Umbilical cord (tissue), 1 donor: ENCODE measurements at regions not wholly inside any gene's neighbourhood (a gene's known extent, or its start where the extent isn't known, plus 50 kb on each side); places are given as distances from the start of the nearest gene placed in this dataset.

Source experiments
- DNase-seq: peaks from one replicate; pipeline ENCODE4 v3.0.0-alpha.2; 2015; ENCODE audit warnings: low spot score

- DNase-seq, result no peak
Measured at GRCh38 chr1:239600588-239600987, 214.2 kb downstream of the CHRM3 start.

GRCh38 chr1:239601108-239601507 is 214.7 kb downstream of the CHRM3 start:
- no peak for DNase-seq

- DNase-seq, result no peak
Measured at GRCh38 chr1:239603530-239603929, 217.2 kb downstream of the CHRM3 start.

GRCh38 chr1:239606850-239607400 is 220.6 kb downstream of the CHRM3 start:
- no peak for DNase-seq

GRCh38 chr1:239608469-239608868 is 222.1 kb downstream of the CHRM3 start:
- no peak for DNase-seq

- DNase-seq, result peak; percentile 59
Measured at GRCh38 chr1:239612379-239612778, 226.0 kb downstream of the CHRM3 start.

- peak; percentile 49 for DNase-seq
Measured at GRCh38 chr1:239616673-239617072, 230.3 kb downstream of the CHRM3 start.

- no peak for DNase-seq
Measured at GRCh38 chr1:239617259-239617658, 230.9 kb downstream of the CHRM3 start.

GRCh38 chr1:239617731-239618130 is 231.4 kb downstream of the CHRM3 start:
- DNase-seq, result no peak

- no peak for DNase-seq
Measured at GRCh38 chr1:239619190-239619589, 232.8 kb downstream of the CHRM3 start.

- no peak for DNase-seq
Measured at GRCh38 chr1:239630767-239631166, 244.4 kb downstream of the CHRM3 start.

- DNase-seq, result no peak
Measured at GRCh38 chr1:239633432-239633831, 247.1 kb downstream of the CHRM3 start.

- no peak for DNase-seq
Measured at GRCh38 chr1:239635276-239635675, 248.9 kb downstream of the CHRM3 start.

GRCh38 chr1:239636347-239636746 is 250.0 kb downstream of the CHRM3 start:
- no peak for DNase-seq

GRCh38 chr1:239644604-239645003 is 258.2 kb downstream of the CHRM3 start:
- no peak for DNase-seq

- no peak for DNase-seq
Measured at GRCh38 chr1:239647045-239647444, 260.7 kb downstream of the CHRM3 start.

GRCh38 chr1:239647964-239648632 is 261.7 kb downstream of the CHRM3 start:
- no peak for DNase-seq

- no peak for DNase-seq
Measured at GRCh38 chr1:239655023-239655422, 268.7 kb downstream of the CHRM3 start.

GRCh38 chr1:239657291-239657690 is 270.9 kb downstream of the CHRM3 start:
- DNase-seq, result no peak

GRCh38 chr1:239662950-239663349 is 276.6 kb downstream of the CHRM3 start:
- no peak for DNase-seq

- DNase-seq, result no peak
Measured at GRCh38 chr1:239672256-239672655, 285.9 kb downstream of the CHRM3 start.

GRCh38 chr1:239675735-239676134 is 289.4 kb downstream of the CHRM3 start:
- DNase-seq, result no peak

- DNase-seq, result no peak
Measured at GRCh38 chr1:239676522-239677273, 290.3 kb downstream of the CHRM3 start.
